ENCODE measurements at regions not wholly inside any gene's neighbourhood (a gene's known extent, or its start where the extent isn't known, plus 50 kb on each side); places are given as distances from the start of the nearest gene placed in this dataset.

DNA sequence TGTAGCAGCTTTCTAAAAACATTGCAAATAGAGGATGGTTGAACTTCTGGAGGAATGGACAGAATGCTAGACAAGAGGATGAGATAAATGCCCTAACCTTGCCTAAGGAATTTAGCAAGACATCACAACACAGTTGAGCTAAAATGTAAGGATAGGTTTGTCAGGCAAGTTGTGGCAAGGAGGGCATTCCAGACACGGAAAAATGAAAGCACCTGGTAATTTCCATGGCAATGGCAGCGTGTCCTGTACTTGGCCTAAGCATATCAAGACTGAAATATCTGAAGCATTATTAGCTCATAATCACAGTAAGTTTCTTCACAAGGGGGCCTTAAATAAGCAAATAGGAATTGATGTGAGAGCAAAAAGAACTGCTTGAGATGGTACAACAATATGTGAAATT, 105.1 kb upstream of the USP25 start:
- no peak overlapping the region for H3K4me2 ChIP-seq (ENCODE audit: insufficient read depth, low read length)
- CTCF ChIA-PET (ENCODE audit: low intra/inter-chr PET ratio) = no interaction called here
- H3K27ac ChIP-seq (ENCODE audit: extremely low read depth, low read depth, low read length) = no peak overlapping the region
- no peak for ATAC-seq
- in situ Hi-C loops (cut with MboI) (no loop called here), intact Hi-C loops (cut with micrococcal nuclease) (no loop called here)
- H3K4me3 ChIP-seq = no peak overlapping the region
- no TSS peak for BruUV-seq (replicated peaks)
- no peaks in the 10 kb centered on the region for H3K9me3 ChIP-seq (replicated peaks; ENCODE audit: control insufficient read depth, insufficient read depth, low read depth, low read length)
- no peaks in the 10 kb centered on the region for H3K79me2 ChIP-seq (ENCODE audit: control insufficient read depth, insufficient read depth, low read length)
- no peaks in the 10 kb centered on the region for H3K27me3 ChIP-seq (ENCODE audit: control insufficient read depth in 2 of 2, insufficient read depth in 2 of 2, low read length in 2 of 2)
- FAIRE-seq = no peak
- DNase-seq (ENCODE audit: extremely low read depth in 1 of 4, low spot score in 3 of 4) = no peak
- H3K36me3 ChIP-seq (ENCODE audit: control insufficient read depth, insufficient read depth, low read length) = no peaks in the 10 kb centered on the region
- H3K9ac ChIP-seq (ENCODE audit: insufficient read depth in 1 of 2, low read depth in 2 of 2, low read length in 2 of 2) = no peak overlapping the region
- no peaks in the 10 kb centered on the region for H3K4me1 ChIP-seq (replicated peaks in 1 of 2; ENCODE audit: control insufficient read depth in 2 of 2, insufficient read depth in 2 of 2, low read length in 2 of 2)
- H3K9me1 ChIP-seq (ENCODE audit: control insufficient read depth, insufficient read depth, low read length) = no peaks in the 10 kb centered on the region
- no peaks in the 10 kb centered on the region for H4K20me1 ChIP-seq (replicated peaks; ENCODE audit: control insufficient read depth, insufficient read depth, low read length)
- 0% methylated on average over 2 of the region's 2 CpGs for WGBS (ENCODE audit: insufficient coverage, low coverage, missing lambda C conversion rate)
- POLR2A ChIA-PET = interaction anchor here (0.7 kb wide), 1 partner anchor 325 kb away, joined by 4 read pairs; no protein-coding TSS in a partner anchor
- H2AFZ ChIP-seq (ENCODE audit: low read depth, low read length) = no peak overlapping the region
- TF ChIP-seq, protein P1, sequence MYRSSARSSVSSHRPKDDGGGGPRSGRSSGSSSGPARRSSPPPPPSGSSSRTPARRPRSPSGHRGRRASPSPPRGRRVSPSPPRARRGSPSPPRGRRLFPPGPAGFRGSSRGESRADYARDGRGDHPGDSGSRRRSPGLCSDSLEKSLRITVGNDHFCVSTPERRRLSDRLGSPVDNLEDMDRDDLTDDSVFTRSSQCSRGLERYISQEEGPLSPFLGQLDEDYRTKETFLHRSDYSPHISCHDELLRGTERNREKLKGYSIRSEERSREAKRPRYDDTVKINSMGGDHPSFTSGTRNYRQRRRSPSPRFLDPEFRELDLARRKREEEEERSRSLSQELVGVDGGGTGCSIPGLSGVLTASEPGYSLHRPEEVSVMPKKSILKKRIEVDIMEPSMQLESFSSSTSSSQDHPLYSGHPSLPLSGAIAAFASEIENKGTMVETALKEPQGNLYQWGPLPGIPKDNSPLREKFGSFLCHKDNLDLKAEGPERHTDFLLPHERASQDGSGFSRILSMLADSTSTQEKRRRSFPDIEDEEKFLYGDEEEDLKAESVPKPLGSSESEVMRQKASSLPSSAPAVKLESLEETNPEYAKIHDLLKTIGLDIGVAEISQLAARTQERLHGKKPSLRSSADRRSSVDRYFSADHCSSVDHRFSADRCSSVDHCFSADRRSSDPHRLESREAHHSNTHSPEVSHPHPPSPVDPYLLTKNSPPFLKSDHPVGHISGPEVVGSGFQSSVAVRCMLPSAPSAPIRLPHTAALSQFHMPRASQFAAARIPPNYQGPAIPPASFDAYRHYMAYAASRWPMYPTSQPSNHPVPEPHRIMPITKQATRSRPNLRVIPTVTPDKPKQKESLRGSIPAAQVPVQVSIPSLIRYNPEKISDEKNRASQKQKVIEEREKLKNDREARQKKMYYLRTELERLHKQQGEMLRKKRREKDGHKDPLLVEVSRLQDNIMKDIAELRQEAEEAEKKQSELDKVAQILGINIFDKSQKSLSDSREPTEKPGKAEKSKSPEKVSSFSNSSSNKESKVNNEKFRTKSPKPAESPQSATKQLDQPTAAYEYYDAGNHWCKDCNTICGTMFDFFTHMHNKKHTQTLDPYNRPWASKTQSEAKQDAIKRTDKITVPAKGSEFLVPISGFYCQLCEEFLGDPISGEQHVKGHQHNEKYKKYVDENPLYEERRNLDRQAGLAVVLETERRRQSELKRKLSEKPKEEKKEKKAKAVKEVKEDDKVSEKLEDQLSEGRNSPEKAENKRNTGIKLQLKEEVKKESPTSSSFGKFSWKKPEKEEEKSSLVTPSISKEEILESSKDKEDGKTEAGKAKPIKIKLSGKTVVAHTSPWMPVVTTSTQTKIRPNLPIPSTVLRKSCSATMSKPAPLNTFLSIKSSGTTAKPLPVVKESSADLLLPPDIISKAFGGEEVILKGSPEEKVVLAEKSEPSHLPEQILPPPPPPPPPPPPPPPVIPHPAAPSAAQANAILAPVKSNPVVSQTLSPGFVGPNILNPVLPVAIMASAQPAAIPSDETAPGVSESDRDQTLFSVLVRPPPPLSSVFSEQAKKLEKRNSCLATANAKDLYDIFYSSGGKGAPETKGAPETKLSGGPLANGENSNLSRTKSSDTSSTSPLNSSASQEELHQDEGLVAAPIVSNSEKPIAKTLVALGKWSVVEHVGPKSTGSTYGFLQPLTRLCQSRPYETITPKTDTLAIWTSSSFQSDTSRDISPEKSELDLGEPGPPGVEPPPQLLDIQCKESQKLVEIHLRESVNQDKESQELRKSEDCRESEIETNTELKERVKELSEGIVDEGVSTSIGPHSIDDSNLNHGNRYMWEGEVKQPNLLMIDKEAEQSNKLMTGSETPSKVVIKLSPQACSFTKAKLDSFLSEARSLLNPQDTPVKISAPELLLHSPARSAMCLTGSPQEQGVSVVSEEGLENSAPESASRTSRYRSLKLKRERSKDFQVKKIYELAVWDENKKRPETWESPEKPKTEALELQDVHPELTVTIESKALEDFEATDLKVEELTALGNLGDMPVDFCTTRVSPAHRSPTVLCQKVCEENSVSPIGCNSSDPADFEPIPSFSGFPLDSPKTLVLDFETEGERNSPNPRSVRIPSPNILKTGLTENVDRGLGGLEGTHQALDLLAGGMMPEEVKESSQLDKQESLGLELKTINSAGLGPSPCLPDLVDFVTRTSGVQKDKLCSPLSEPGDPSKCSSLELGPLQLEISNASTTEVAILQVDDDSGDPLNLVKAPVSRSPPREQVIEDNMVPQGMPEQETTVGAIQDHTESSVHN (IDR thresholded peaks at IDR 0.05; ENCODE audit: borderline replicate concordance in 1 of 2, low read depth in 1 of 2) = no peak
- TF ChIP-seq DMBX1 (CRISPR knock-in tag; IDR thresholded peaks at IDR 0.05; ENCODE audit: borderline replicate concordance) (no peak), FOXA3 (CRISPR knock-in tag; conservative IDR thresholded peaks at IDR 0.05 in 1 of 2, IDR thresholded peaks at IDR 0.05 in 1 of 2) (no peak), ESRRB (CRISPR knock-in tag; IDR thresholded peaks at IDR 0.05; ENCODE audit: borderline replicate concordance) (no peak), ZNF311 (CRISPR knock-in tag; IDR thresholded peaks at IDR 0.05) (no peak), HNRNPUL1 (IDR thresholded peaks at IDR 0.05; ENCODE audit: low read length) (no peak), ZNF785 (CRISPR knock-in tag; IDR thresholded peaks at IDR 0.05) (no peak), SREBF1 (IDR thresholded peaks at IDR 0.05; ENCODE audit: borderline replicate concordance, low read depth, low read length) (no peak), TRIM24 (IDR thresholded peaks at IDR 0.05) (no peak), GABPB2 (CRISPR knock-in tag; conservative IDR thresholded peaks at IDR 0.05) (no peak), SMAD4 (CRISPR knock-in tag; conservative IDR thresholded peaks at IDR 0.05) (no peak)
